ENCODE measurements at regions not wholly inside any gene's neighbourhood (a gene's known extent, or its start where the extent isn't known, plus 50 kb on each side); places are given as distances from the start of the nearest gene placed in this dataset.

DNA sequence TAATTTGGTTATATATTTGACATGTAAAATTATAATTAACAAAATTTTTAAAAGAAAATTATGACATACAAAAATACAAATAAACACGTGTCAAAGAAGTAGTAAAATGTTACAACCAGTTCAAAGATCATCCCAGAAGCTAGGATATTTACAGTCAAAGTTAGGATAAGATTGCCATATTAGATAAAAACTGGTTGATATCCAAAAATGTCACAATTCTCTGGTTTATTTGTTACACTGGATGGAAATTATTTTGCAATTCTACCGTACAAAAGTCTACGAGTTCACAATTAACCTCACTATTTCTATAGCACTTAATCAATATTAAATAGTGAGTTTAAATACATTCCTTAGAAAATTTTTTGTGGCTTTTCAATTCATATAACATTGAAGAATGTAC is 673.8 kb downstream of the GBE1 start:
- no peak for TF ChIP-seq POLR2A (IDR thresholded peaks at IDR 0.05)
- TF ChIP-seq, protein P1, sequence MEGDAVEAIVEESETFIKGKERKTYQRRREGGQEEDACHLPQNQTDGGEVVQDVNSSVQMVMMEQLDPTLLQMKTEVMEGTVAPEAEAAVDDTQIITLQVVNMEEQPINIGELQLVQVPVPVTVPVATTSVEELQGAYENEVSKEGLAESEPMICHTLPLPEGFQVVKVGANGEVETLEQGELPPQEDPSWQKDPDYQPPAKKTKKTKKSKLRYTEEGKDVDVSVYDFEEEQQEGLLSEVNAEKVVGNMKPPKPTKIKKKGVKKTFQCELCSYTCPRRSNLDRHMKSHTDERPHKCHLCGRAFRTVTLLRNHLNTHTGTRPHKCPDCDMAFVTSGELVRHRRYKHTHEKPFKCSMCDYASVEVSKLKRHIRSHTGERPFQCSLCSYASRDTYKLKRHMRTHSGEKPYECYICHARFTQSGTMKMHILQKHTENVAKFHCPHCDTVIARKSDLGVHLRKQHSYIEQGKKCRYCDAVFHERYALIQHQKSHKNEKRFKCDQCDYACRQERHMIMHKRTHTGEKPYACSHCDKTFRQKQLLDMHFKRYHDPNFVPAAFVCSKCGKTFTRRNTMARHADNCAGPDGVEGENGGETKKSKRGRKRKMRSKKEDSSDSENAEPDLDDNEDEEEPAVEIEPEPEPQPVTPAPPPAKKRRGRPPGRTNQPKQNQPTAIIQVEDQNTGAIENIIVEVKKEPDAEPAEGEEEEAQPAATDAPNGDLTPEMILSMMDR (IDR thresholded peaks at IDR 0.05) = no peak
- TF ChIP-seq POLR2AphosphoS5 (IDR thresholded peaks at IDR 0.05) = no peak
- no peaks in the 10 kb centered on the region for H3K36me3 ChIP-seq
- no peaks in the 10 kb centered on the region for H3K27me3 ChIP-seq (replicated peaks; ENCODE audit: insufficient read depth)
- H3K4me1 ChIP-seq (replicated peaks) = no peaks in the 10 kb centered on the region
- 80% methylated on average over 3 of the region's 3 CpGs for WGBS
- no peaks in the 10 kb centered on the region for H3K9me3 ChIP-seq
- H3K27ac ChIP-seq = no peak overlapping the region
- intact Hi-C loops (cut with DNase I) = no loop called here
- DNase-seq (ENCODE audit: low spot score) = no peak
- H3K4me3 ChIP-seq = no peak overlapping the region

DNA sequence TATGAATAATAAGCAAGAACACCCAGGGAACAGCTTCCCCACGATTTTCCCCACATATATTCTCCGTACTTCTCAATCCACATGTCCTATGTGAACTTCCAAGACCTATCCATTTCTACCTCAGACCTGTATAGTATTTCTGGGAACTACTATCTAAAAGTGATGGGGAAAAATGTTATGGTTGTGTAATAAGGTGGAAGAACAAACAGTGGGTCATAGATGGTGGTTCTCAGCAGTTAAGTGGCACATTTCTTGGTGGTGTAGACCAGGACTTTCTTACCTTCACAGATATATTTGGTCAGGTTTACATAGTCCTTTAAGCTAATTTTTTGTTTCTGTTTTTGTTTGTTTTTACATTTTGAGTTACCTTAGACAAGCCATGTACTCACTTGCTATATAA is 675.1 kb downstream of the GBE1 start:
- Histone ChIP-seq H3K4me3 (no peak overlapping the region), H3K36me3 (no peaks in the 10 kb centered on the region), H3K4me1 (replicated peaks) (no peaks in the 10 kb centered on the region), H3K27me3 (replicated peaks; ENCODE audit: insufficient read depth) (no peaks in the 10 kb centered on the region), H3K27ac (no peak overlapping the region), H3K9me3 (no peaks in the 10 kb centered on the region)
- intact Hi-C loops (cut with DNase I) = no loop called here
- DNase-seq (ENCODE audit: low spot score) = no peak
- no peak for TF ChIP-seq POLR2AphosphoS5 (IDR thresholded peaks at IDR 0.05)
- TF ChIP-seq, protein P1 (IDR thresholded peaks at IDR 0.05) = no peak
- TF ChIP-seq POLR2A (IDR thresholded peaks at IDR 0.05) = no peak
- 89% methylated on average over 2 of the region's 2 CpGs for WGBS

DNA sequence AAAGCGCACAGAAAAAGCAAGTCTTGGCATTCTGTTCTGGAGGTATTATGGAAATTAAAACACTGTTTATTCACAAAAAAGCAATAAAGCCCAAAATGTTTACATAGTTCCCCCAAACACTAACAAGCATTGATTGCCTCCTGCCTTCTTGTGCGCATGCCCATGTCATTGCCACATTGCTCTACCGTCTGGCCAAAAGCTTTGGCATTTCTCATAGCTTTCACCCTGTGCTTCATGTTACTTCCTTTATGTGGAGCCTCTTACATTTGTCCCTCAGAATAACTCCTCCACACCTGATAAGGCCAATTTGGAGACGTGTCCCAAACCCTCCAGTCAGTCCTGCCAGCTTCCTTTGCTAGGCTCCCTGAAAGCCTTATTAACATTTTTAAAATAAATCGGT is 680.8 kb downstream of the GBE1 start:
- H3K4me3 ChIP-seq = no peak overlapping the region
- H3K9me3 ChIP-seq = no peaks in the 10 kb centered on the region
- H3K4me1 ChIP-seq (replicated peaks) = no peaks in the 10 kb centered on the region
- 68% methylated on average over 5 of the region's 5 CpGs for whole genome bisulfite sequencing
- no peak overlapping the region for H3K27ac ChIP-seq
- H3K27me3 ChIP-seq (replicated peaks; ENCODE audit: insufficient read depth) = no peaks in the 10 kb centered on the region
- no peaks in the 10 kb centered on the region for H3K36me3 ChIP-seq
- intact Hi-C loops (cut with DNase I) = no loop called here
- DNase-seq (ENCODE audit: low spot score) = no peak
- TF ChIP-seq POLR2AphosphoS5 (IDR thresholded peaks at IDR 0.05) (no peak), POLR2A (IDR thresholded peaks at IDR 0.05) (no peak)
- TF ChIP-seq, protein P1 (IDR thresholded peaks at IDR 0.05) = no peak

DNA sequence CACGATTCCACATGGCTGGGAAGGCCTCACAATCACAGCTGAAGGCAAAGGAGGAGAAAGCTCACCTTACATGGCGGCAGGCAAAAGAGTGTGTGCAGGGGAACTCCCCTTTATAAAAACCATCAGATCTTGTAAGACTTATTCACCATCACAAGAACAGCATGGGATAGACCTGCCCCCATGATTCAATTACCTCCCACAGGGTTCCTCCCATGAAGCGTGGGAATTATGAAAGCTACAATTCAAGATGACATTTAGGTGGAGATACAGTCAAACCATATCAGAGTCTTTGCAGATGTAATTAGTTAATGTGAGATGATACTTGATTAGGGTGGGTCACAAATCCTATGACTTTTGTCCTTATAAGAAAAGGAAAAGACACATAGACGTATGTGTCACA is 688.9 kb downstream of the GBE1 start:
- Histone ChIP-seq H3K4me1 (replicated peaks) (no peaks in the 10 kb centered on the region), H3K9me3 (no peaks in the 10 kb centered on the region), H3K4me3 (no peak overlapping the region), H3K27me3 (replicated peaks; ENCODE audit: insufficient read depth) (no peaks in the 10 kb centered on the region), H3K27ac (no peak overlapping the region), H3K36me3 (no peaks in the 10 kb centered on the region)
- intact Hi-C loops (cut with DNase I) = no loop called here
- DNase-seq (ENCODE audit: low spot score) = no peak
- WGBS = 78% methylated on average over 4 of the region's 4 CpGs
- TF ChIP-seq POLR2AphosphoS5 (IDR thresholded peaks at IDR 0.05) (no peak), POLR2A (IDR thresholded peaks at IDR 0.05) (no peak)
- TF ChIP-seq, protein P1 (IDR thresholded peaks at IDR 0.05) = no peak

DNA sequence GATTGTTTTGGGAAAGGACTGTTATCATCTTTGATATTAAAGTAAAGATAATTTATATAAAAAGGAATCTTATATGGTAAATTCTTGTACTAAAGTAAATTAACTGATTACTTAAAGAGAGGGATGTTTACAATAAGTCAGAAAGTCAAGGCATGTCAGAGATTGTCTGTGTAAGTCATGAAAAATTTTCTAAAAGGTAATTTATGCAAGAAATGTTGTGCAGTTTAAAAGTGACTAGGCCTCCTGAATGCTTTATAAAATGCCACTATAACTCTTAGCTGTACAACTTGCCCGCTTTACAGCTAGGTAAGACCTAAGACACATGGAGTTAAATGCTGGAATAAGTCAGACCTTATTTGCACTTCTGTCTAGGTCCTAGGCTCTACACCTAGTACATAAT is 692.9 kb downstream of the GBE1 start:
- no peak for DNase-seq (ENCODE audit: low spot score)
- Histone ChIP-seq H3K4me1 (replicated peaks) (no peaks in the 10 kb centered on the region), H3K9me3 (no peaks in the 10 kb centered on the region), H3K36me3 (no peaks in the 10 kb centered on the region), H3K27me3 (replicated peaks; ENCODE audit: insufficient read depth) (no peaks in the 10 kb centered on the region), H3K27ac (no peak overlapping the region), H3K4me3 (no peak overlapping the region)
- WGBS = 77% methylated on average over 1 of the region's 1 CpG
- TF ChIP-seq POLR2A (IDR thresholded peaks at IDR 0.05) (no peak), POLR2AphosphoS5 (IDR thresholded peaks at IDR 0.05) (no peak)
- TF ChIP-seq, protein P1 (IDR thresholded peaks at IDR 0.05) = no peak
- intact Hi-C loops (cut with DNase I) = no loop called here

Data from prostate gland (tissue), 2 donors.